ENCODE measurements at regions not wholly inside any gene's neighbourhood (a gene's known extent, or its start where the extent isn't known, plus 50 kb on each side); places are given as distances from the start of the nearest gene placed in this dataset.
"Not testable (repeated sequence)": the region's sequence is repeated elsewhere in the genome, so short reads cannot be mapped to it uniquely, and the experiment has no call there.

DNA sequence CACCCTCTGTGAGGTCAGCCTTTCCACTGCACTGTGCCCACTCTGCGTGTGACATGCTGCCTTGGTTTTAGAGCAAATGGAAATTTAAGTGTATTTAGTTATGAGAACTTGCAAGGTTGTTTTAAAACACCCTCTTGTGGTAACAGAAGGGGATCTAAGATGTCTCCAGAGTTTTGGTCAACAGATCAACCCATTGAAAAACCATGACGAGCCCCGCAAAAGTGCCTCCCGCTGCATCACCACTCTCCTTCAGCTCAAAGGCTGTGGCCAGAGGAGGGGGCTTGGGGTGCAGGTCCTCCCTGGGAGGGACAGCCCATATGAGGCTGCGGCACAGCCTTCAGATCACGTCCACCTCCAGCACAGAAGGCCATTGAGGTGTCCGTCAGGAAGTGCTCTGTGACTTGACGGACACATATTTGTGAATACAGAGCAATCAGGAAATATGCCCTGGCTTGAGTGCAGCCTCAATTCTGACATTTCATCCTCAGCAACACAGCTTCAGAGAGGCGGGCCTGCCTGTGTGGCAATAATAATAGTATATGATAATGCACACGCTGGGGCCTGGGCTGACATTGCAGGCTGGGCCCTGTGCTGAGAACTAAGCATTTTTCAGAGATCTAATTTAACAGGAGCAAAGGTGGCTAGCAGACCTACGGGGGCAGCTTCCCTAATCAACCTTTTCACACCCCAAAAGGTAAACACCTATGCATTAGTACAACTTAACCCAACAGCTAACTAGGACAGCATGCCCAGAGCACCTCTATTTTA is 213.9 kb downstream of the ANAPC1 start:
- Histone ChIP-seq H3K27me3 (ENCODE audit: insufficient read depth, low read length, poor library complexity) (no peaks in the 10 kb centered on the region), H2AFZ (ENCODE audit: low read depth, low read length) (peak overlapping the region; percentile 14; the same call in 1 of the 2 replicates), H4K20me1 (ENCODE audit: insufficient read depth, low read length) (no peaks in the 10 kb centered on the region), H3K4me1 (ENCODE audit: insufficient read depth, low read length) (peaks cover 61% of the 10 kb centered on the region), H3K27ac (ENCODE audit: low read length) (peak overlapping the region; percentile 96), H3K9ac (ENCODE audit: low read depth, low read length) (peak overlapping the region; percentile 52), H3K36me3 (ENCODE audit: insufficient read depth, low read length) (no peaks in the 10 kb centered on the region), H3K9me3 (ENCODE audit: insufficient read depth, low read length, severe bottlenecking) (peaks cover 9% of the 10 kb centered on the region), H3K4me2 (ENCODE audit: insufficient read depth, low read length) (peak overlapping the region; percentile 40), H3K79me2 (ENCODE audit: insufficient read depth, low read length) (no peaks in the 10 kb centered on the region), H3K4me3 (ENCODE audit: low read depth in 1 of 2, low read length in 2 of 2) (peak overlapping the region in 1 of 2 experiments; percentile 4; a peak in 1 of 4 replicates)
- ATAC-seq (ENCODE audit: insufficient read depth, low read depth) = peak; percentile 49
- TF ChIP-seq, protein P1, sequence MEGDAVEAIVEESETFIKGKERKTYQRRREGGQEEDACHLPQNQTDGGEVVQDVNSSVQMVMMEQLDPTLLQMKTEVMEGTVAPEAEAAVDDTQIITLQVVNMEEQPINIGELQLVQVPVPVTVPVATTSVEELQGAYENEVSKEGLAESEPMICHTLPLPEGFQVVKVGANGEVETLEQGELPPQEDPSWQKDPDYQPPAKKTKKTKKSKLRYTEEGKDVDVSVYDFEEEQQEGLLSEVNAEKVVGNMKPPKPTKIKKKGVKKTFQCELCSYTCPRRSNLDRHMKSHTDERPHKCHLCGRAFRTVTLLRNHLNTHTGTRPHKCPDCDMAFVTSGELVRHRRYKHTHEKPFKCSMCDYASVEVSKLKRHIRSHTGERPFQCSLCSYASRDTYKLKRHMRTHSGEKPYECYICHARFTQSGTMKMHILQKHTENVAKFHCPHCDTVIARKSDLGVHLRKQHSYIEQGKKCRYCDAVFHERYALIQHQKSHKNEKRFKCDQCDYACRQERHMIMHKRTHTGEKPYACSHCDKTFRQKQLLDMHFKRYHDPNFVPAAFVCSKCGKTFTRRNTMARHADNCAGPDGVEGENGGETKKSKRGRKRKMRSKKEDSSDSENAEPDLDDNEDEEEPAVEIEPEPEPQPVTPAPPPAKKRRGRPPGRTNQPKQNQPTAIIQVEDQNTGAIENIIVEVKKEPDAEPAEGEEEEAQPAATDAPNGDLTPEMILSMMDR (IDR thresholded peaks at IDR 0.05; ENCODE audit: borderline replicate concordance, extremely low read depth, low read length, poor library complexity, severe bottlenecking) = peak; percentile 48
- TF ChIP-seq EZH2 (IDR thresholded peaks at IDR 0.05; ENCODE audit: borderline replicate concordance, low read depth, low read length, severe bottlenecking) = no peak
- peak; percentile 33 for DNase-seq

DNA sequence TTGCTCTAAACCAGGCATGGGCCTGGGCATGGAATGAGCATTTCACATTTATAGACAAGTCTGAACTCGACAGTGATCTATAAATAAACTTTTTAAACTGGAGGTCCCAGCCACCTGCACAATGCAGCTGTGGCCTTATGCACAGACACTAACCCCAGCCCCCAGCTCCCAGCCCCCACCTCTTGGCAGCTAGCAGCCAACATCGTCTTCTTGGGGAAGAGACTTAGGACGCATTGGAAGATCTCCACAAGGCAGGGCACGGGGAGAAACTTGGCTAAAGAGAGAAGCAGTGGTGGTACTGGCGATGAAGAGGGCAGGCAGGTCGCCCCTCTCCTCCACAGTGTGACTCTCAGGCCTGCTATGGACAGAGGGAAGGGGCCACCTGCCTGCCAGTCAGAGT is 213.2 kb downstream of the ANAPC1 start:
- Histone ChIP-seq H3K79me2 (ENCODE audit: insufficient read depth, low read length) (no peaks in the 10 kb centered on the region), H4K20me1 (ENCODE audit: insufficient read depth, low read length) (no peaks in the 10 kb centered on the region), H2AFZ (ENCODE audit: low read depth, low read length) (peak overlapping the region; percentile 62), H3K4me3 (ENCODE audit: low read depth in 1 of 2, low read length in 2 of 2) (no peak overlapping the region), H3K4me2 (ENCODE audit: insufficient read depth, low read length) (peak overlapping the region; percentile 40), H3K9me3 (ENCODE audit: insufficient read depth, low read length, severe bottlenecking) (peaks cover 9% of the 10 kb centered on the region), H3K4me1 (ENCODE audit: insufficient read depth, low read length) (peaks cover 68% of the 10 kb centered on the region), H3K27me3 (ENCODE audit: insufficient read depth, low read length, poor library complexity) (no peaks in the 10 kb centered on the region), H3K9ac (ENCODE audit: low read depth, low read length) (peak overlapping the region; percentile 52), H3K27ac (ENCODE audit: low read length) (peak overlapping the region; percentile 96), H3K36me3 (ENCODE audit: insufficient read depth, low read length) (no peaks in the 10 kb centered on the region)
- ATAC-seq (ENCODE audit: insufficient read depth, low read depth) = peak; percentile 93
- DNase-seq = peak; percentile 89
- TF ChIP-seq, protein P1 (IDR thresholded peaks at IDR 0.05; ENCODE audit: borderline replicate concordance, extremely low read depth, low read length, poor library complexity, severe bottlenecking) = peak; percentile 20
- no peak for TF ChIP-seq EZH2 (IDR thresholded peaks at IDR 0.05; ENCODE audit: borderline replicate concordance, low read depth, low read length, severe bottlenecking)

DNA sequence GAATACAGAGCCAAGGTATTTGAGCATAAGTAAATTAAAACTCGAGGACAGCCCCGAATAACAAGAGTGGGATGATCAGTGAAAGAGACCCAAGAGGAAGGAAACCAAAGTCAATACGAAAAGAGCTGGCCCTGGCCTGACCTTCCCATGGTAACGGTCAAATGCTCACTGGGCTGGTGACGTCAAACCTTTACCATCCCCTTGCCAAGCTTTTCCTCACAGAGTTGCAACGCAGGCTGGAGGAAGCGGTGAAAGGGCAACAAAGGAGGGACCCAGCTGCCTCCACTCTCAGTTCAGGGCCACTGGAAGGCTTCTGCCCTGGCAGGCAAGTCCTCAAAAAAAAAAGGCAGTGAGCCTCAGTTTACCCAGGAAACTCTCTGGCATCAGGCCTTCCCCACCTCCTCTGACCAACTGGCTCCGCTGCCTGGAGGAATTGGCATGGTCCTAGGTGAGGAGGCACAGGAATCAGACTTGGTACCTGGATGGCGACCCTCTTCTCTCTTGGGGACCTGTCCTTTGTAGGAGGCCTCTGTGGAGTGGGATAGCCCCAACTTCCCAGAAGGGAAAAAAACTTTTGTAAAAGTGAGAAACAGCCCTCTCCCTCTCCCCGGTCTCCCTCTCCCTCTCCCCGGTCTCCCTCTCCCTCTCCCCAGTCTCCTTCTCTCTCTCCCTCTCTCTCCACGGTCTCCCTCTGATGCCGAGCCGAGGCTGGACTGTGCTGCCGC is 212.4 kb downstream of the ANAPC1 start:
- no peak overlapping the region for H3K4me2 ChIP-seq (ENCODE audit: insufficient read depth, low read length)
- peak overlapping the region; percentile 52; the same call in 1 of the 2 replicates for H3K9ac ChIP-seq (ENCODE audit: low read depth, low read length)
- H4K20me1 ChIP-seq (ENCODE audit: insufficient read depth, low read length) = no peaks in the 10 kb centered on the region
- TF ChIP-seq, protein P1 (IDR thresholded peaks at IDR 0.05; ENCODE audit: borderline replicate concordance, extremely low read depth, low read length, poor library complexity, severe bottlenecking) = no peak
- TF ChIP-seq EZH2 (IDR thresholded peaks at IDR 0.05; ENCODE audit: borderline replicate concordance, low read depth, low read length, severe bottlenecking) = no peak
- H3K4me1 ChIP-seq (ENCODE audit: insufficient read depth, low read length) = peaks cover 76% of the 10 kb centered on the region
- H3K36me3 ChIP-seq (ENCODE audit: insufficient read depth, low read length) = no peaks in the 10 kb centered on the region
- H3K27ac ChIP-seq (ENCODE audit: low read length) = peak overlapping the region; percentile 96
- DNase-seq (peak; percentile 5), ATAC-seq (ENCODE audit: insufficient read depth, low read depth) (no peak)
- H3K27me3 ChIP-seq (ENCODE audit: insufficient read depth, low read length, poor library complexity) = no peaks in the 10 kb centered on the region
- no peaks in the 10 kb centered on the region for H3K79me2 ChIP-seq (ENCODE audit: insufficient read depth, low read length)
- no peak overlapping the region for H2AFZ ChIP-seq (ENCODE audit: low read depth, low read length)
- H3K9me3 ChIP-seq (ENCODE audit: insufficient read depth, low read length, severe bottlenecking) = peaks cover 9% of the 10 kb centered on the region
- no peak overlapping the region for H3K4me3 ChIP-seq (ENCODE audit: low read depth in 1 of 2, low read length in 2 of 2)

DNA sequence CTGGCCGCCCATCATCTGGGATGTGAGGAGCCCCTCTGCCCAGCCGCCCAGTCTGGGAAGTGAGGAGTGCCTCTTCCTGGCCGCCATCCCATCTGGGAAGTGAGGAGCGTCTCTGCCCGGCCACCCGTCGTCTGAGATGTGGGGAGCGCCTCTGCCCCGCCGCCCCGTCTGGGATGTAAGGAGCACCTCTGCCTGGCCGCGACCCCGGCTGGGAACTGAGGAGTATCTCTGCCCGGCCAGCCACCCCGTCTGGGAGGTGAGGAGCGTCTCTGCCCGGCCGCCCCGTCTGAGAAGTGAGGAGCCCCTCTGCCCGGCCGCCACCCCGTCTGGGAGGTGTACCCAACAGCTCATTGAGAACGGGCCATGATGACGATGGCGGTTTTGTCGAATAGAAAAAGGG is 211.4 kb downstream of the ANAPC1 start:
- H4K20me1 ChIP-seq (ENCODE audit: insufficient read depth, low read length); H3K79me2 ChIP-seq (ENCODE audit: insufficient read depth, low read length); H3K27ac ChIP-seq (ENCODE audit: low read length); H3K4me3 ChIP-seq (ENCODE audit: low read depth in 1 of 2, low read length in 2 of 2); H2AFZ ChIP-seq (ENCODE audit: low read depth, low read length); DNase-seq; H3K9ac ChIP-seq (ENCODE audit: low read depth, low read length); H3K27me3 ChIP-seq (ENCODE audit: insufficient read depth, low read length, poor library complexity); H3K4me2 ChIP-seq (ENCODE audit: insufficient read depth, low read length); H3K36me3 ChIP-seq (ENCODE audit: insufficient read depth, low read length); H3K9me3 ChIP-seq (ENCODE audit: insufficient read depth, low read length, severe bottlenecking); ATAC-seq (ENCODE audit: insufficient read depth, low read depth): not testable (repeated sequence)
- peaks cover 84% of the 10 kb centered on the region for H3K4me1 ChIP-seq (ENCODE audit: insufficient read depth, low read length)
